Upper lobe of left lung (tissue), 6 donors: ENCODE measurements at regions not wholly inside any gene's neighbourhood (a gene's known extent, or its start where the extent isn't known, plus 50 kb on each side); places are given as distances from the start of the nearest gene placed in this dataset.

ENCODE experiments used
- ATAC-seq, 2 donors: fragments of 200-7000 bp; cut with Tn5 transposase; one replicate each; pipeline ENCODE4 v1.9.1; 2022; ENCODE audit warnings: mild to moderate bottlenecking in 2 of 2, moderate library complexity in 2 of 2; ENCODE audit not compliant: low FRiP score in 2 of 2
- DNase-seq, 2 donors: peaks; one replicate each; pipeline ENCODE4 v3.0.0-alpha.2; 2019 to 2020
- H3K27ac ChIP-seq, 4 donors: fragments of 200-600 bp; sonication (generic); one replicate each; pipeline ENCODE4 v1.5.1; 2016 to 2019
- H3K27me3 ChIP-seq, 4 donors: fragments of 200-600 bp; sonication (generic); one replicate each; pipeline ENCODE4 v1.5.1; 2017 to 2019
- H3K36me3 ChIP-seq, 4 donors: fragments of 200-600 bp; sonication (generic); one replicate each; pipeline ENCODE4 v1.5.1; 2016 to 2019
- H3K4me1 ChIP-seq, 4 donors: fragments of 200-600 bp; sonication (generic); one replicate each; pipeline ENCODE4 v1.5.1; 2018 to 2019
- H3K4me3 ChIP-seq, 4 donors: fragments of 200-600 bp; sonication (generic); one replicate each; pipeline ENCODE4 v1.5.1; 2017 to 2019; ENCODE audit warnings: mild to moderate bottlenecking in 2 of 4, moderate library complexity in 1 of 4
- H3K9me3 ChIP-seq, 4 donors: fragments of 200-600 bp; sonication (generic); one replicate each; pipeline ENCODE4 v1.5.1; 2018 to 2019
- CTCF ChIP-seq, 6 experiments: fragments of 450-650 bp in 4 of 6; fragments of 200-600 bp in 2 of 6; sonication (generic) in 2 of 6; IDR thresholded peaks; one replicate each; pipeline ENCODE4 v1.5.1; 2016 to 2019; ENCODE audit warnings: antibody characterized with exemption in 6 of 6
- EP300 ChIP-seq, 4 donors: sonication (generic); formaldehyde crosslinking; IDR thresholded peaks; one replicate each; pipeline ENCODE4 v1.5.1; 2017; ENCODE audit warnings: antibody characterized with exemption in 4 of 4, control low read depth in 2 of 4
- POLR2A ChIP-seq, 4 donors: fragments of 450-650 bp; IDR thresholded peaks; one replicate each; pipeline ENCODE4 v1.5.1; 2016 to 2017; ENCODE audit warnings: antibody characterized with exemption in 4 of 4, mild to moderate bottlenecking in 2 of 4
- POLR2AphosphoS5 ChIP-seq, 2 donors: sonication (generic); formaldehyde crosslinking; IDR thresholded peaks; one replicate each; pipeline ENCODE4 v1.5.1; 2017; ENCODE audit warnings: antibody characterized with exemption in 2 of 2
- WGBS, 2 donors: methylation state at CpG; one replicate each; pipeline ENCODE4 v1.1.5; 2017 to 2018; 5-methylcytosine and 5-hydroxymethylcytosine counted together
- donor health status: DM: no; HTN: no; CAD: no; lungs with moderate emphysema.
- donor health status: DM: no; HTN: yes; CAD: no; lungs with severe emphysema.

- Histone ChIP-seq H3K27ac (no peak overlapping the region), H3K36me3 (no peaks in the 10 kb centered on the region), H3K4me1 (no peaks in the 10 kb centered on the region), H3K9me3 (no peaks in the 10 kb centered on the region), H3K4me3 (no peak overlapping the region), H3K27me3 (no peaks in the 10 kb centered on the region)
- DNase-seq (no peak), ATAC-seq (no peak)
- TF ChIP-seq POLR2AphosphoS5 (IDR thresholded peaks at IDR 0.05) (no peak), POLR2A (IDR thresholded peaks at IDR 0.05) (no peak), CTCF (IDR thresholded peaks at IDR 0.05) (no peak), EP300 (IDR thresholded peaks at IDR 0.05) (no peak)
- WGBS, 2 donors, result 88 to 96% methylated on average over 1 of the region's 1 CpG
Measured at GRCh38 chr18:73088445-73088844, 220.7 kb upstream of the NETO1 start.

GRCh38 chr18:73087282-73087977 is 219.6 kb upstream of the NETO1 start:
- no peaks in the 10 kb centered on the region for H3K9me3 ChIP-seq
- TF ChIP-seq POLR2AphosphoS5 (IDR thresholded peaks at IDR 0.05), result no peak
- no peak for TF ChIP-seq POLR2A (IDR thresholded peaks at IDR 0.05)
- no peak for TF ChIP-seq EP300 (IDR thresholded peaks at IDR 0.05)
- no peak for TF ChIP-seq CTCF (IDR thresholded peaks at IDR 0.05)
- ATAC-seq (no peak), DNase-seq (no peak)
- 68 to 73% methylated on average over 8 of the region's 8 CpGs for WGBS, 2 donors
- H3K27ac ChIP-seq, result no peak overlapping the region
- H3K36me3 ChIP-seq, result no peaks in the 10 kb centered on the region
- no peaks in the 10 kb centered on the region for H3K27me3 ChIP-seq
- no peaks in the 10 kb centered on the region for H3K4me1 ChIP-seq
- no peak overlapping the region for H3K4me3 ChIP-seq

- no peaks in the 10 kb centered on the region for H3K27me3 ChIP-seq
- no peak for DNase-seq
- WGBS, 2 donors, result 81 to 83% methylated on average over 2 of the region's 2 CpGs
- H3K4me3 ChIP-seq, result no peak overlapping the region
- H3K9me3 ChIP-seq, result no peaks in the 10 kb centered on the region
- no peaks in the 10 kb centered on the region for H3K4me1 ChIP-seq
- no peak overlapping the region for H3K27ac ChIP-seq
- TF ChIP-seq CTCF (IDR thresholded peaks at IDR 0.05), result no peak
- TF ChIP-seq POLR2A (IDR thresholded peaks at IDR 0.05), result no peak
- no peak for TF ChIP-seq POLR2AphosphoS5 (IDR thresholded peaks at IDR 0.05)
- no peak for TF ChIP-seq EP300 (IDR thresholded peaks at IDR 0.05)
- H3K36me3 ChIP-seq, result no peaks in the 10 kb centered on the region
- ATAC-seq, result no peak
Measured at GRCh38 chr18:73079920-73080319, 212.1 kb upstream of the NETO1 start.

GRCh38 chr18:73060666-73061288 is 193.0 kb upstream of the NETO1 start:
- no peak overlapping the region for H3K27ac ChIP-seq
- ATAC-seq, result no peak
- TF ChIP-seq POLR2A (IDR thresholded peaks at IDR 0.05) (no peak), POLR2AphosphoS5 (IDR thresholded peaks at IDR 0.05) (no peak), CTCF (IDR thresholded peaks at IDR 0.05) (no peak), EP300 (IDR thresholded peaks at IDR 0.05) (no peak)
- H3K27me3 ChIP-seq, result no peaks in the 10 kb centered on the region
- H3K4me3 ChIP-seq, result no peak overlapping the region
- no peak for DNase-seq
- H3K9me3 ChIP-seq, result no peaks in the 10 kb centered on the region
- H3K4me1 ChIP-seq, result no peaks in the 10 kb centered on the region
- WGBS, 2 donors, result 63 to 66% methylated on average over 4 of the region's 4 CpGs
- H3K36me3 ChIP-seq, result no peaks in the 10 kb centered on the region

GRCh38 chr18:73059280-73059679 is 191.5 kb upstream of the NETO1 start:
- H3K27ac ChIP-seq, result no peak overlapping the region
- H3K9me3 ChIP-seq, result no peaks in the 10 kb centered on the region
- H3K4me3 ChIP-seq, result no peak overlapping the region
- H3K27me3 ChIP-seq, result no peaks in the 10 kb centered on the region
- 77 to 86% methylated on average over 2 of the region's 2 CpGs for WGBS, 2 donors
- H3K4me1 ChIP-seq, result no peaks in the 10 kb centered on the region
- DNase-seq (no peak), ATAC-seq (no peak)
- TF ChIP-seq EP300 (IDR thresholded peaks at IDR 0.05) (no peak), CTCF (IDR thresholded peaks at IDR 0.05) (no peak), POLR2A (IDR thresholded peaks at IDR 0.05) (no peak), POLR2AphosphoS5 (IDR thresholded peaks at IDR 0.05) (no peak)
- H3K36me3 ChIP-seq, result no peaks in the 10 kb centered on the region
